ENCODE measurements at regions not wholly inside any gene's neighbourhood (a gene's known extent, or its start where the extent isn't known, plus 50 kb on each side); places are given as distances from the start of the nearest gene placed in this dataset.

GRCh38 chr4:157961229-157961990 lies 211.4 kb downstream of the GASK1B start:
- TF ChIP-seq CTCF (IDR thresholded peaks at IDR 0.05; ENCODE audit: insufficient read depth, low read depth, low read length): no peak
- no peak overlapping the region for H3K4me3 ChIP-seq (ENCODE audit: low read depth, low read length)
- no peak for DNase-seq (ENCODE audit: low read depth)

GRCh38 chr4:157957905-157958304 lies 214.9 kb downstream of the GASK1B start:
- no peak for DNase-seq (ENCODE audit: low read depth)
- H3K4me3 ChIP-seq (ENCODE audit: low read depth, low read length): no peak overlapping the region
- no peak for TF ChIP-seq CTCF (IDR thresholded peaks at IDR 0.05; ENCODE audit: insufficient read depth, low read depth, low read length)

GRCh38 chr4:157942017-157942416 lies 230.8 kb downstream of the GASK1B start:
- H3K4me3 ChIP-seq (ENCODE audit: low read depth, low read length): no peak overlapping the region
- TF ChIP-seq CTCF (IDR thresholded peaks at IDR 0.05; ENCODE audit: insufficient read depth, low read depth, low read length): no peak
- no peak for DNase-seq (ENCODE audit: low read depth)

GRCh38 chr4:157934151-157934550 lies 238.7 kb downstream of the GASK1B start:
- no peak overlapping the region for H3K4me3 ChIP-seq (ENCODE audit: low read depth, low read length)
- DNase-seq (ENCODE audit: low read depth): no peak
- TF ChIP-seq CTCF (IDR thresholded peaks at IDR 0.05; ENCODE audit: insufficient read depth, low read depth, low read length): no peak

- no peak overlapping the region for H3K4me3 ChIP-seq (ENCODE audit: low read depth, low read length)
- TF ChIP-seq CTCF (IDR thresholded peaks at IDR 0.05; ENCODE audit: insufficient read depth, low read depth, low read length): no peak
These were observed 239.9 kb downstream of the GASK1B start for GRCh38 chr4:157932936-157933335.

GRCh38 chr4:157929486-157929885 lies 243.3 kb downstream of the GASK1B start:
- TF ChIP-seq CTCF (IDR thresholded peaks at IDR 0.05; ENCODE audit: insufficient read depth, low read depth, low read length): no peak
- no peak for DNase-seq (ENCODE audit: low read depth)
- no peak overlapping the region for H3K4me3 ChIP-seq (ENCODE audit: low read depth, low read length)

More at GRCh38 chr4:157932936-157933335, 239.9 kb downstream of the GASK1B start:
- DNase-seq (ENCODE audit: low read depth): no peak
